A549 (cell line): ENCODE measurements at regions not wholly inside any gene's neighbourhood (a gene's known extent, or its start where the extent isn't known, plus 50 kb on each side); places are given as distances from the start of the nearest gene placed in this dataset.

Experiments
- ATAC-seq, 2 experiments: fragments of 200-7000 bp in 1 of 2; fragments of >200 bp in 1 of 2; cut with Nextera tagmentation in 1 of 2; cut with Tn5 transposase in 1 of 2; 3 replicates each; pipeline versions ENCODE4 v1.8.0 to v1.9.1; 2018 to 2020; ENCODE audit warnings: mild to moderate bottlenecking in 1 of 2, moderate library complexity in 1 of 2
- CTCF ChIA-PET: fragments of 300-600 bp; sonication (Branson Sonifier 250); formaldehyde crosslinking; extraction: SDS; loops from one replicate; lab custom pipeline; 2021; ENCODE audit warnings: antibody characterized with exemption, inconsistent platforms; lab: Yijun Ruan, JAX
- POLR2A ChIA-PET: fragments of 350-600 bp; formaldehyde crosslinking; extraction: SDS; loops from one replicate; lab custom pipeline; 2021; ENCODE audit warnings: antibody characterized with exemption, inconsistent platforms; lab: Yijun Ruan, JAX
- DNase-seq, 2 experiments: peaks; one replicate each; pipeline versions ENCODE4 v3.0.0 to v3.0.0-alpha.2; 2011 to 2016; ENCODE audit warnings: low read depth in 1 of 2, low spot score in 1 of 2
- FAIRE-seq: peaks from 2 replicates; lab custom pipeline; 2011; peaks lifted over from hg19 to GRCh38; lab: Jason Lieb, UNC
- H3K27ac ChIP-seq, 2 experiments: fragments of >200 bp; sonication (Bioruptor Twin); formaldehyde crosslinking; 3 replicates each; pipeline ENCODE4 v1.5.1; 2016 to 2017
- H3K4me1 ChIP-seq: fragments of >200 bp; sonication (Bioruptor Twin); formaldehyde crosslinking; 3 replicates; pipeline ENCODE4 v1.6.1; 2016
- H3K4me2 ChIP-seq: fragments of >200 bp; sonication (Bioruptor Twin); formaldehyde crosslinking; 3 replicates; pipeline ENCODE4 v1.6.1; 2016
- H3K4me3 ChIP-seq: fragments of >200 bp; sonication (Bioruptor Twin); formaldehyde crosslinking; 3 replicates; pipeline ENCODE4 v1.5.1; 2016
- H3K9me3 ChIP-seq: fragments of >200 bp; sonication (Bioruptor Twin); formaldehyde crosslinking; 3 replicates; pipeline ENCODE4 v1.6.1; 2016
- ELK1 ChIP-seq: fragments of 150-350 bp; IDR thresholded peaks from 2 replicates; pipeline ENCODE4 v1.6.1; 2014; ENCODE audit warnings: low read depth, mild to moderate bottlenecking, low read length
- ESRRA ChIP-seq: fragments of 150-350 bp; IDR thresholded peaks from 2 replicates; pipeline ENCODE4 v1.6.1; 2014; ENCODE audit warnings: mild to moderate bottlenecking, low read length, borderline replicate concordance
- FOSB ChIP-seq: fragments of 250-450 bp; sonication (Bioruptor Pico); IDR thresholded peaks from 2 replicates; pipeline ENCODE4 v1.5.0; 2020; ENCODE audit warnings: mild to moderate bottlenecking, moderate library complexity
- GATA3 ChIP-seq: IDR thresholded peaks from 2 replicates; pipeline ENCODE4 v1.6.1; 2012; ENCODE audit warnings: borderline replicate concordance
- HES2 ChIP-seq: fragments of >200 bp; sonication (Bioruptor Twin); formaldehyde crosslinking; IDR thresholded peaks from 2 replicates; pipeline ENCODE4 v1.6.1; 2016
- MAZ ChIP-seq: fragments of 150-350 bp; IDR thresholded peaks from 2 replicates; pipeline ENCODE4 v1.6.1; 2014; ENCODE audit warnings: antibody characterized with exemption, low read depth, low read length, borderline replicate concordance
- RAD21 ChIP-seq, 2 experiments: fragments of >200 bp in 1 of 2; sonication (Bioruptor Twin) in 1 of 2; formaldehyde crosslinking in 1 of 2; IDR thresholded peaks in 1 of 2; conservative IDR thresholded peaks in 1 of 2; 2 replicates in 1 of 2; 3 replicates in 1 of 2; pipeline ENCODE4 v1.6.1; 2012 to 2018; ENCODE audit warnings: inconsistent platforms in 1 of 2
- RARB ChIP-seq: fragments of 250-450 bp; sonication (Bioruptor Pico); IDR thresholded peaks from 2 replicates; pipeline ENCODE4 v1.8.0; 2021; ENCODE audit warnings: mild to moderate bottlenecking, moderate library complexity
- RNF2 ChIP-seq: fragments of 200-600 bp; sonication (generic); IDR thresholded peaks from 2 replicates; pipeline ENCODE4 v1.6.1; 2016; ENCODE audit warnings: low read depth, mild to moderate bottlenecking, antibody characterized with exemption, moderate library complexity, borderline replicate concordance
- USF2 ChIP-seq: fragments of 450-650 bp; IDR thresholded peaks from 2 replicates; pipeline ENCODE4 v1.6.1; 2014; ENCODE audit warnings: antibody characterized with exemption
- ZC3H11A ChIP-seq: fragments of 450-650 bp; IDR thresholded peaks from 2 replicates; pipeline ENCODE4 v1.6.1; 2014; ENCODE audit warnings: antibody characterized with exemption, mild to moderate bottlenecking
- ZFP36 ChIP-seq: fragments of 450-650 bp; IDR thresholded peaks from 2 replicates; pipeline ENCODE4 v1.6.1; 2014; ENCODE audit warnings: borderline replicate concordance; ENCODE audit not compliant: partially characterized antibody
- WGBS: methylation state at CpG from one replicate; pipeline ENCODE4 v1.1.6; 2017; ENCODE audit errors: missing lambda C conversion rate; 5-methylcytosine and 5-hydroxymethylcytosine counted together
- TF ChIP-seq, protein P1 (sequence below): fragments of 200-600 bp; sonication (generic); IDR thresholded peaks from 2 replicates; pipeline ENCODE4 v1.6.1; 2016; ENCODE audit warnings: antibody characterized with exemption, mild to moderate bottlenecking, moderate library complexity
- TF ChIP-seq, protein P2 (sequence below): IDR thresholded peaks from 2 replicates; pipeline ENCODE4 v1.6.1; 2012; ENCODE audit warnings: low read depth, borderline replicate concordance
- TF ChIP-seq, protein P3 (sequence below): fragments of >200 bp; sonication (Bioruptor Twin); formaldehyde crosslinking; IDR thresholded peaks from 3 replicates; pipeline ENCODE4 v1.6.1; 2016

DNA sequence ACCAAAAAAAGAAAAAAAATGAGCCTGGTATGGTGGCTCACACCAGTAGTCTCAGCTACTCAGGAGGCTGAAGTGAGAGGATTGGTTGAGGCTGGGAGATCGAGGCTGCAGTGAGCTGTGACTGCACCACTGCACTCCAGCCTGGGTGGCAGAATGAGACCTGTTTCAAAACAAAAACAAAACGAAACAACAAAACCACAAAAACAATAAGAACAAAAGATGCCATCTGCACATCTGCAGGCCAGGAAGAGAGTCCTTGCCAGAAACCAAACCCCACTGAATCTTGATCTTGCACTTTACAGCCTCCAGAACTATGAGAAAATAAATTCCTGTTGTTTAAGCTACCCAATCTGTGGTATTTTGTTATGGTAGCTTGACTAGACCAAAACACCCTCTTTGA lies 207.7 kb downstream of the YTHDC2 start (continued):
- TF ChIP-seq HES2, result no peak

DNA sequence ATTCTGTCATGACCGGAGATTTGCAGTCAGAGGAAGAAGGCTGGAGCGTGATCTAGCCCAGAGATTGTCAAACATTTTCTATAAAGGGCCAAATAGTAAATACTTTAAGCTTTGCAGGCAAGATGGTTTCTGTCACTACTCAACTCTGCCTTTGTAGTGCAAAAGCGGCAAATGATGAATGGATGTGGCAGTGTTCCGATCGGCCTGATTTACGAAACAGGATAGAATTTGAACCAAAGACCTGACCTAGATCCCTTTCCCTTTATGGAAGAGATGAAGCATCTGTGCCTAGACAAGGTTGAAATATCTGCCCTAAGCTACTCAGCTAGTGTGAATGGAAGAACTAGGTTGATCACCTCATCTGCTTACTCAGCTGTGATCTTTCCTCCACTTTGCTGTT lies 209.5 kb downstream of the YTHDC2 start:
- ATAC-seq (no peak), FAIRE-seq (no peak), DNase-seq (no peak)
- WGBS, result 39% methylated on average over 6 of the region's 6 CpGs
- ChIA-PET POLR2A (no interaction called here), CTCF (no interaction called here)
- Histone ChIP-seq H3K9me3 (no peaks in the 10 kb centered on the region), H3K4me1 (no peaks in the 10 kb centered on the region), H3K27ac (no peak overlapping the region), H3K4me2 (no peak overlapping the region)
- TF ChIP-seq RARB (CRISPR knock-in tag) (no peak), HES2 (no peak), ELK1 (no peak), GATA3 (no peak), MAZ (no peak), FOSB (CRISPR knock-in tag) (no peak), RAD21 (conservative IDR thresholded peaks at IDR 0.05 in 1 of 2, IDR thresholded peaks at IDR 0.05 in 1 of 2) (no peak), RNF2 (no peak), ESRRA (no peak), ZFP36 (no peak), USF2 (no peak), ZC3H11A (no peak)
- TF ChIP-seq, protein P1, sequence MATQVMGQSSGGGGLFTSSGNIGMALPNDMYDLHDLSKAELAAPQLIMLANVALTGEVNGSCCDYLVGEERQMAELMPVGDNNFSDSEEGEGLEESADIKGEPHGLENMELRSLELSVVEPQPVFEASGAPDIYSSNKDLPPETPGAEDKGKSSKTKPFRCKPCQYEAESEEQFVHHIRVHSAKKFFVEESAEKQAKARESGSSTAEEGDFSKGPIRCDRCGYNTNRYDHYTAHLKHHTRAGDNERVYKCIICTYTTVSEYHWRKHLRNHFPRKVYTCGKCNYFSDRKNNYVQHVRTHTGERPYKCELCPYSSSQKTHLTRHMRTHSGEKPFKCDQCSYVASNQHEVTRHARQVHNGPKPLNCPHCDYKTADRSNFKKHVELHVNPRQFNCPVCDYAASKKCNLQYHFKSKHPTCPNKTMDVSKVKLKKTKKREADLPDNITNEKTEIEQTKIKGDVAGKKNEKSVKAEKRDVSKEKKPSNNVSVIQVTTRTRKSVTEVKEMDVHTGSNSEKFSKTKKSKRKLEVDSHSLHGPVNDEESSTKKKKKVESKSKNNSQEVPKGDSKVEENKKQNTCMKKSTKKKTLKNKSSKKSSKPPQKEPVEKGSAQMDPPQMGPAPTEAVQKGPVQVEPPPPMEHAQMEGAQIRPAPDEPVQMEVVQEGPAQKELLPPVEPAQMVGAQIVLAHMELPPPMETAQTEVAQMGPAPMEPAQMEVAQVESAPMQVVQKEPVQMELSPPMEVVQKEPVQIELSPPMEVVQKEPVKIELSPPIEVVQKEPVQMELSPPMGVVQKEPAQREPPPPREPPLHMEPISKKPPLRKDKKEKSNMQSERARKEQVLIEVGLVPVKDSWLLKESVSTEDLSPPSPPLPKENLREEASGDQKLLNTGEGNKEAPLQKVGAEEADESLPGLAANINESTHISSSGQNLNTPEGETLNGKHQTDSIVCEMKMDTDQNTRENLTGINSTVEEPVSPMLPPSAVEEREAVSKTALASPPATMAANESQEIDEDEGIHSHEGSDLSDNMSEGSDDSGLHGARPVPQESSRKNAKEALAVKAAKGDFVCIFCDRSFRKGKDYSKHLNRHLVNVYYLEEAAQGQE, result no peak
- TF ChIP-seq, protein P2, sequence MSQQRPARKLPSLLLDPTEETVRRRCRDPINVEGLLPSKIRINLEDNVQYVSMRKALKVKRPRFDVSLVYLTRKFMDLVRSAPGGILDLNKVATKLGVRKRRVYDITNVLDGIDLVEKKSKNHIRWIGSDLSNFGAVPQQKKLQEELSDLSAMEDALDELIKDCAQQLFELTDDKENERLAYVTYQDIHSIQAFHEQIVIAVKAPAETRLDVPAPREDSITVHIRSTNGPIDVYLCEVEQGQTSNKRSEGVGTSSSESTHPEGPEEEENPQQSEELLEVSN, result no peak
- TF ChIP-seq, all 56 proteins: peak for 0
- no peak overlapping the region for H3K4me3 ChIP-seq

DNA sequence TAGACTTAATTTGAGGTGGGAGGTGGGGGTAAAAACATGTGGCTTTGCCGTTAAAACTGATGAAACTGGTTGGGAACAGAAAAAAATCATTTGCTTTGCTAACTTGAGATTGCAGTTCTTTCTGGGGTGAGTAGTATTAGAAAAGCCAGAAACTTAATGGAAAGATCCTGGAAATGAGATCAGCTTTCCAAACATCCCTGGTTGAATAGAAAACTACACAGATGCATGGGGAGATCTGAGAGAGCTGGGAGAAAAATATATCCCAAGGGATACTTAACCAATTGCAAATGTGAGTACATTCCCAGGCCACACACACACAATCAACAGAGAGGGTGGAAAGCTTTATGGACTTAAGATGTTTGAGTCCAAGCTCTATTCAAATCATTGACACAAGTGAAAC lies 222.3 kb downstream of the YTHDC2 start:
- TF ChIP-seq, protein P3, sequence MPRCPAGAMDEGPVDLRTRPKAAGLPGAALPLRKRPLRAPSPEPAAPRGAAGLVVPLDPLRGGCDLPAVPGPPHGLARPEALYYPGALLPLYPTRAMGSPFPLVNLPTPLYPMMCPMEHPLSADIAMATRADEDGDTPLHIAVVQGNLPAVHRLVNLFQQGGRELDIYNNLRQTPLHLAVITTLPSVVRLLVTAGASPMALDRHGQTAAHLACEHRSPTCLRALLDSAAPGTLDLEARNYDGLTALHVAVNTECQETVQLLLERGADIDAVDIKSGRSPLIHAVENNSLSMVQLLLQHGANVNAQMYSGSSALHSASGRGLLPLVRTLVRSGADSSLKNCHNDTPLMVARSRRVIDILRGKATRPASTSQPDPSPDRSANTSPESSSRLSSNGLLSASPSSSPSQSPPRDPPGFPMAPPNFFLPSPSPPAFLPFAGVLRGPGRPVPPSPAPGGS, result no peak
- no peak overlapping the region for H3K4me2 ChIP-seq
- H3K9me3 ChIP-seq, result no peaks in the 10 kb centered on the region
- H3K4me1 ChIP-seq, result no peaks in the 10 kb centered on the region
- ChIA-PET POLR2A (no interaction called here), CTCF (no interaction called here)
- no peak overlapping the region for H3K4me3 ChIP-seq
- FAIRE-seq (no peak), DNase-seq (no peak), ATAC-seq (no peak)
- whole genome bisulfite sequencing, result 0% methylated on average over 1 of the region's 1 CpG
- no peak overlapping the region for H3K27ac ChIP-seq
